ENCODE measurements at regions not wholly inside any gene's neighbourhood (a gene's known extent, or its start where the extent isn't known, plus 50 kb on each side); places are given as distances from the start of the nearest gene placed in this dataset.

GRCh38 chr6:167472880-167473279 is 148.0 kb downstream of the TTLL2 start:
- RAD21 ChIA-PET (ENCODE audit: low non-redundant PET in 1 of 2, low total read pairs in 2 of 2, uncharacterized antibody in 2 of 2, unreplicated experiment in 2 of 2), result no interaction called here
- intact Hi-C loops (cut with micrococcal nuclease), result no loop called here
- POLR2A ChIA-PET, result no interaction called here
- CTCF ChIA-PET, result no interaction called here
- H3K9ac ChIP-seq (ENCODE audit: low read length), result no peak overlapping the region
- no peaks in the 10 kb centered on the region for H3K4me1 ChIP-seq (ENCODE audit: control insufficient read depth in 1 of 2, insufficient read depth in 2 of 2, low read length in 2 of 2)
- H3K9me3 ChIP-seq (ENCODE audit: control insufficient read depth in 1 of 2, insufficient read depth in 1 of 2, low read depth in 1 of 2, low read length in 2 of 2), result no peaks in the 10 kb centered on the region
- no peaks in the 10 kb centered on the region for H3K79me2 ChIP-seq (ENCODE audit: insufficient read depth, low read length)
- TF ChIP-seq ZNF274 (IDR thresholded peaks at IDR 0.05; ENCODE audit: low read depth, low read length), result no peak
- TF ChIP-seq ELF1 (IDR thresholded peaks at IDR 0.05; ENCODE audit: borderline replicate concordance, low read depth), result no peak
- no peak for TF ChIP-seq TCF7L2 (IDR thresholded peaks at IDR 0.05; ENCODE audit: borderline replicate concordance, extremely low read depth, insufficient read depth, insufficient read length)
- no peak for TF ChIP-seq CBX3 (IDR thresholded peaks at IDR 0.05; ENCODE audit: low read depth)
- TF ChIP-seq, protein P1, sequence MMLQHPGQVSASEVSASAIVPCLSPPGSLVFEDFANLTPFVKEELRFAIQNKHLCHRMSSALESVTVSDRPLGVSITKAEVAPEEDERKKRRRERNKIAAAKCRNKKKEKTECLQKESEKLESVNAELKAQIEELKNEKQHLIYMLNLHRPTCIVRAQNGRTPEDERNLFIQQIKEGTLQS (IDR thresholded peaks at IDR 0.05), result no peak
- TF ChIP-seq, protein P2, sequence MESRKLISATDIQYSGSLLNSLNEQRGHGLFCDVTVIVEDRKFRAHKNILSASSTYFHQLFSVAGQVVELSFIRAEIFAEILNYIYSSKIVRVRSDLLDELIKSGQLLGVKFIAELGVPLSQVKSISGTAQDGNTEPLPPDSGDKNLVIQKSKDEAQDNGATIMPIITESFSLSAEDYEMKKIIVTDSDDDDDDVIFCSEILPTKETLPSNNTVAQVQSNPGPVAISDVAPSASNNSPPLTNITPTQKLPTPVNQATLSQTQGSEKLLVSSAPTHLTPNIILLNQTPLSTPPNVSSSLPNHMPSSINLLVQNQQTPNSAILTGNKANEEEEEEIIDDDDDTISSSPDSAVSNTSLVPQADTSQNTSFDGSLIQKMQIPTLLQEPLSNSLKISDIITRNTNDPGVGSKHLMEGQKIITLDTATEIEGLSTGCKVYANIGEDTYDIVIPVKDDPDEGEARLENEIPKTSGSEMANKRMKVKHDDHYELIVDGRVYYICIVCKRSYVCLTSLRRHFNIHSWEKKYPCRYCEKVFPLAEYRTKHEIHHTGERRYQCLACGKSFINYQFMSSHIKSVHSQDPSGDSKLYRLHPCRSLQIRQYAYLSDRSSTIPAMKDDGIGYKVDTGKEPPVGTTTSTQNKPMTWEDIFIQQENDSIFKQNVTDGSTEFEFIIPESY (IDR thresholded peaks at IDR 0.05; ENCODE audit: extremely low read depth, insufficient replicate concordance, low read length), result no peak
- no peak for TF ChIP-seq CTCF (IDR thresholded peaks at IDR 0.05 in 2 of 3, conservative IDR thresholded peaks at IDR 0.05 in 1 of 3; ENCODE audit: borderline replicate concordance in 1 of 3, insufficient read depth in 1 of 3, low read depth in 2 of 3, low read length in 2 of 3)
- TF ChIP-seq CEBPB (IDR thresholded peaks at IDR 0.05; ENCODE audit: low read depth), result no peak
- no peak for TF ChIP-seq FOSL1 (IDR thresholded peaks at IDR 0.05; ENCODE audit: low read depth)
- TF ChIP-seq SP1 (IDR thresholded peaks at IDR 0.05; ENCODE audit: low read depth), result no peak
- no peak for TF ChIP-seq EGR1 (IDR thresholded peaks at IDR 0.05; ENCODE audit: low read depth)
- no peak for TF ChIP-seq ZFX (IDR thresholded peaks at IDR 0.05)
- no peak for TF ChIP-seq SRF (IDR thresholded peaks at IDR 0.05; ENCODE audit: low read depth)
- no peak for TF ChIP-seq RAD21 (IDR thresholded peaks at IDR 0.05; ENCODE audit: low read depth)
- no TSS peak for BruUV-seq (replicated peaks)
- H3K9me2 ChIP-seq (ENCODE audit: insufficient read depth), result no peaks in the 10 kb centered on the region
- 0 out of 2 replicates have a peak, but pooled peaks cover 3% of the 10 kb centered on the region for H3K27me3 ChIP-seq (ENCODE audit: insufficient read depth, low read length)
- H3K27ac ChIP-seq (ENCODE audit: low read depth, low read length), result no peak overlapping the region
- no peaks in the 10 kb centered on the region for H3K36me3 ChIP-seq (ENCODE audit: control insufficient read depth in 1 of 2, insufficient read depth in 2 of 2, low read length in 2 of 2)
- H3K4me2 ChIP-seq (ENCODE audit: low read length), result no peak overlapping the region
- no peak overlapping the region for H2AFZ ChIP-seq (ENCODE audit: low read depth, low read length, poor library complexity, severe bottlenecking)
- ATAC-seq (no peak), DNase-seq (ENCODE audit: low read depth, low spot score) (no peak)
- no peaks in the 10 kb centered on the region for H4K20me1 ChIP-seq (ENCODE audit: insufficient read depth)
- no peak overlapping the region for H3K4me3 ChIP-seq (replicated peaks in 1 of 2; ENCODE audit: low read depth in 1 of 2, low read length in 2 of 2)

Data from HCT116 (cell line).